A549 (cell line): ENCODE measurements at regions not wholly inside any gene's neighbourhood (a gene's known extent, or its start where the extent isn't known, plus 50 kb on each side); places are given as distances from the start of the nearest gene placed in this dataset.

Source experiments
- ATAC-seq, 2 experiments: fragments of 200-7000 bp in 1 of 2; fragments of >200 bp in 1 of 2; cut with Nextera tagmentation in 1 of 2; cut with Tn5 transposase in 1 of 2; 3 replicates each; pipeline versions ENCODE4 v1.8.0 to v1.9.1; 2018 to 2020; ENCODE audit warnings: mild to moderate bottlenecking in 1 of 2, moderate library complexity in 1 of 2
- CTCF ChIA-PET: fragments of 300-600 bp; sonication (Branson Sonifier 250); formaldehyde crosslinking; extraction: SDS; loops from one replicate; lab custom pipeline; 2021; ENCODE audit warnings: antibody characterized with exemption, inconsistent platforms; lab: Yijun Ruan, JAX
- POLR2A ChIA-PET: fragments of 350-600 bp; formaldehyde crosslinking; extraction: SDS; loops from one replicate; lab custom pipeline; 2021; ENCODE audit warnings: antibody characterized with exemption, inconsistent platforms; lab: Yijun Ruan, JAX
- DNase-seq, 2 experiments: peaks; one replicate each; pipeline versions ENCODE4 v3.0.0 to v3.0.0-alpha.2; 2011 to 2016; ENCODE audit warnings: low read depth in 1 of 2, low spot score in 1 of 2
- FAIRE-seq: peaks from 2 replicates; lab custom pipeline; 2011; peaks lifted over from hg19 to GRCh38; lab: Jason Lieb, UNC
- H3K27ac ChIP-seq, 2 experiments: fragments of >200 bp; sonication (Bioruptor Twin); formaldehyde crosslinking; 3 replicates each; pipeline ENCODE4 v1.5.1; 2016 to 2017
- H3K4me1 ChIP-seq: fragments of >200 bp; sonication (Bioruptor Twin); formaldehyde crosslinking; 3 replicates; pipeline ENCODE4 v1.6.1; 2016
- H3K4me2 ChIP-seq: fragments of >200 bp; sonication (Bioruptor Twin); formaldehyde crosslinking; 3 replicates; pipeline ENCODE4 v1.6.1; 2016
- H3K4me3 ChIP-seq: fragments of >200 bp; sonication (Bioruptor Twin); formaldehyde crosslinking; 3 replicates; pipeline ENCODE4 v1.5.1; 2016
- H3K9me3 ChIP-seq: fragments of >200 bp; sonication (Bioruptor Twin); formaldehyde crosslinking; 3 replicates; pipeline ENCODE4 v1.6.1; 2016
- CBX8 ChIP-seq: fragments of 200-600 bp; sonication (generic); IDR thresholded peaks from 2 replicates; pipeline ENCODE4 v1.6.1; 2016
- CHD4 ChIP-seq: fragments of 200-600 bp; sonication (generic); IDR thresholded peaks from 2 replicates; pipeline ENCODE4 v1.6.1; 2016; ENCODE audit warnings: antibody characterized with exemption, mild to moderate bottlenecking, borderline replicate concordance
- EHF ChIP-seq: fragments of 250-450 bp; sonication (Bioruptor Pico); IDR thresholded peaks from 2 replicates; pipeline ENCODE4 v1.5.0; 2020; ENCODE audit warnings: mild to moderate bottlenecking
- EHMT2 ChIP-seq: fragments of 200-600 bp; sonication (generic); IDR thresholded peaks from 2 replicates; pipeline ENCODE4 v1.6.1; 2016; ENCODE audit warnings: antibody characterized with exemption, low read depth, mild to moderate bottlenecking, moderate library complexity
- ESRRA ChIP-seq: fragments of 150-350 bp; IDR thresholded peaks from 2 replicates; pipeline ENCODE4 v1.6.1; 2014; ENCODE audit warnings: mild to moderate bottlenecking, low read length, borderline replicate concordance
- FOSB ChIP-seq: fragments of 250-450 bp; sonication (Bioruptor Pico); IDR thresholded peaks from 2 replicates; pipeline ENCODE4 v1.5.0; 2020; ENCODE audit warnings: mild to moderate bottlenecking, moderate library complexity
- FOSL2 ChIP-seq, 2 experiments: fragments of 450-650 bp in 1 of 2; fragments of >200 bp in 1 of 2; sonication (Bioruptor Twin) in 1 of 2; formaldehyde crosslinking; IDR thresholded peaks; 2 replicates each; pipeline versions ENCODE4 v1.5.0 to v1.6.1; 2016 to 2020; ENCODE audit warnings: mild to moderate bottlenecking in 1 of 2, moderate library complexity in 1 of 2
- FOXS1 ChIP-seq: fragments of 250-450 bp; sonication (Bioruptor Pico); IDR thresholded peaks from 2 replicates; pipeline ENCODE4 v1.5.0; 2020; ENCODE audit warnings: mild to moderate bottlenecking, moderate library complexity
- GATA3 ChIP-seq: IDR thresholded peaks from 2 replicates; pipeline ENCODE4 v1.6.1; 2012; ENCODE audit warnings: borderline replicate concordance
- HDAC2 ChIP-seq: fragments of 200-600 bp; sonication (generic); IDR thresholded peaks from 2 replicates; pipeline ENCODE4 v1.6.1; 2016
- HOXA7 ChIP-seq: fragments of 250-450 bp; sonication (Bioruptor Pico); IDR thresholded peaks from 2 replicates; pipeline ENCODE4 v1.5.0; 2020; ENCODE audit warnings: mild to moderate bottlenecking, moderate library complexity
- JUN ChIP-seq, 2 experiments: fragments of >200 bp; sonication (Bioruptor Twin); formaldehyde crosslinking; IDR thresholded peaks; 2 replicates in 1 of 2; 3 replicates in 1 of 2; pipeline ENCODE4 v1.6.1; 2016 to 2017
- JUNB ChIP-seq: fragments of >200 bp; sonication (Bioruptor Twin); formaldehyde crosslinking; IDR thresholded peaks from 2 replicates; pipeline ENCODE4 v1.6.1; 2016
- MAZ ChIP-seq: fragments of 150-350 bp; IDR thresholded peaks from 2 replicates; pipeline ENCODE4 v1.6.1; 2014; ENCODE audit warnings: antibody characterized with exemption, low read depth, low read length, borderline replicate concordance
- MYC ChIP-seq: IDR thresholded peaks from 2 replicates; pipeline ENCODE4 v1.6.1; 2012; ENCODE audit warnings: mild to moderate bottlenecking, inconsistent platforms, low read length, improper control_type of control experiment, borderline replicate concordance
- NFE2L2 ChIP-seq: fragments of 150-350 bp; conservative IDR thresholded peaks from 2 replicates; pipeline ENCODE4 v1.6.1; 2014; ENCODE audit warnings: low read length
- PBX3 ChIP-seq: IDR thresholded peaks from 2 replicates; pipeline ENCODE4 v1.6.1; 2012
- PHF8 ChIP-seq: fragments of 200-600 bp; sonication (generic); IDR thresholded peaks from 2 replicates; pipeline ENCODE4 v1.6.1; 2016; ENCODE audit warnings: low read depth, mild to moderate bottlenecking, antibody characterized with exemption, moderate library complexity, borderline replicate concordance
- REST ChIP-seq: fragments of 200-600 bp; sonication (generic); IDR thresholded peaks from 2 replicates; pipeline ENCODE4 v1.6.1; 2016; ENCODE audit warnings: antibody characterized with exemption, mild to moderate bottlenecking, moderate library complexity
- SMC3 ChIP-seq: fragments of >200 bp; sonication (Bioruptor Twin); formaldehyde crosslinking; IDR thresholded peaks from 3 replicates; pipeline ENCODE4 v1.6.1; 2018; ENCODE audit warnings: inconsistent platforms
- TFCP2L1 ChIP-seq: fragments of 250-450 bp; sonication (Bioruptor Pico); IDR thresholded peaks from 2 replicates; pipeline ENCODE4 v1.5.0; 2021; ENCODE audit warnings: mild to moderate bottlenecking
- USF2 ChIP-seq: fragments of 450-650 bp; IDR thresholded peaks from 2 replicates; pipeline ENCODE4 v1.6.1; 2014; ENCODE audit warnings: antibody characterized with exemption
- ZC3H11A ChIP-seq: fragments of 450-650 bp; IDR thresholded peaks from 2 replicates; pipeline ENCODE4 v1.6.1; 2014; ENCODE audit warnings: antibody characterized with exemption, mild to moderate bottlenecking
- WGBS: methylation state at CpG from one replicate; pipeline ENCODE4 v1.1.6; 2017; ENCODE audit errors: missing lambda C conversion rate; 5-methylcytosine and 5-hydroxymethylcytosine counted together
- TF ChIP-seq, protein P1 (sequence below): fragments of >200 bp; sonication (Bioruptor Twin); formaldehyde crosslinking; IDR thresholded peaks from 2 replicates; pipeline ENCODE4 v1.6.1; 2016

GRCh38 chr7:70883750-70884439 is 248.0 kb upstream of the GALNT17 start:
- FAIRE-seq (no peak), DNase-seq (no peak), ATAC-seq (no peak)
- WGBS, result 4% methylated on average over 5 of the region's 5 CpGs
- ChIA-PET POLR2A (no interaction called here), CTCF (interaction anchor here (0.6 kb wide), 1 partner anchor 850 kb away, joined by 4 read pairs; no protein-coding TSS in a partner anchor)
- TF ChIP-seq REST (no peak), USF2 (no peak), MAZ (no peak)
- Histone ChIP-seq H3K4me2 (no peak overlapping the region), H3K4me1 (no peaks in the 10 kb centered on the region), H3K27ac (no peak overlapping the region), H3K9me3 (no peaks in the 10 kb centered on the region; the same call in 2 of the 3 replicates), H3K4me3 (no peak overlapping the region)

GRCh38 chr7:70884440-70884764 is 247.5 kb upstream of the GALNT17 start:
- FAIRE-seq (no peak), DNase-seq (no peak)
- H3K4me2 ChIP-seq, result no peak overlapping the region
- H3K4me3 ChIP-seq, result no peak overlapping the region
- POLR2A ChIA-PET, result no interaction called here
- H3K27ac ChIP-seq, result no peak overlapping the region
- H3K9me3 ChIP-seq, result no peaks in the 10 kb centered on the region; the same call in 2 of the 3 replicates
- H3K4me1 ChIP-seq, result no peaks in the 10 kb centered on the region
- no peak for TF ChIP-seq MYC
- no peak for TF ChIP-seq TFCP2L1 (CRISPR knock-in tag)
- TF ChIP-seq PBX3, result no peak
- no peak for TF ChIP-seq ZC3H11A
- no peak for TF ChIP-seq JUN (IDR thresholded peaks at IDR 0.05)
- TF ChIP-seq FOSB (CRISPR knock-in tag), result no peak
- no peak for TF ChIP-seq JUNB
- TF ChIP-seq, all 56 proteins: peak for 0
- no peak for ATAC-seq
- CTCF ChIA-PET, result interaction anchor here (0.6 kb wide), 1 partner anchor 849 kb away, joined by 4 read pairs; no protein-coding TSS in a partner anchor

DNA sequence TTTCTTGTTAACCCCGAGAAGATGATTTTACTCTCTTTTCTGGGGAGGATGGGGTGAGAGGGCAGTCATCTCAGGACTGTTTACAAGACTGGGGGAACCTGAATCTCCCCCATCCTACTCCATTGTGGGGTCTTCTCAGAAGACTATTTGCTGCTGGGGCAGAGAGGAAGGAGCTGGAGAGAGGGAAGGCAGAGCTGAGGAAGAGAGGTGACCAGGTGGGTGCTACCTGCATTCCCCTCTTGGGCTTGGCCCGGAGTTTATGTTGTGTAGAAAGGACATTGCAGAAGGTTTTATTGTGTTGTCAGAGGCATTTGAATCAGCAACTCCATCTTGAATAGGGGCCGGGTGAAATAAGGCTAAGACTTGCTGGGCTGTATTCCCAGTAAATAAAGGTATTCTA is 247.1 kb upstream of the GALNT17 start:
- WGBS, result 5% methylated on average over 3 of the region's 3 CpGs

More for the DNA sequence above, 247.1 kb upstream of the GALNT17 start:
- ATAC-seq, result no peak
- TF ChIP-seq GATA3 (no peak), MYC (no peak), CHD4 (no peak), HDAC2 (no peak), EHMT2 (no peak), ESRRA (no peak), CBX8 (no peak), PHF8 (no peak), SMC3 (no peak), HOXA7 (CRISPR knock-in tag) (no peak), EHF (CRISPR knock-in tag) (no peak), FOXS1 (CRISPR knock-in tag) (no peak), FOSL2 (IDR thresholded peaks at IDR 0.05) (no peak), FOSL2 (CRISPR knock-in tag; IDR thresholded peaks at IDR 0.05) (no peak), NFE2L2 (no peak)
- TF ChIP-seq, protein P1, sequence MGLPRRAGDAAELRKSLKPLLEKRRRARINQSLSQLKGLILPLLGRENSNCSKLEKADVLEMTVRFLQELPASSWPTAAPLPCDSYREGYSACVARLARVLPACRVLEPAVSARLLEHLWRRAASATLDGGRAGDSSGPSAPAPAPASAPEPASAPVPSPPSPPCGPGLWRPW, result no peak
- Histone ChIP-seq H3K4me2 (no peak overlapping the region), H3K4me3 (no peak overlapping the region), H3K4me1 (no peaks in the 10 kb centered on the region), H3K27ac (no peak overlapping the region), H3K9me3 (no peaks in the 10 kb centered on the region; the same call in 2 of the 3 replicates)
- ChIA-PET POLR2A (no interaction called here), CTCF (no interaction called here)
- no peak for FAIRE-seq
- DNase-seq, result no peak
